Bronchial epithelial cell (primary cell): ENCODE measurements at regions not wholly inside any gene's neighbourhood (a gene's known extent, or its start where the extent isn't known, plus 50 kb on each side); places are given as distances from the start of the nearest gene placed in this dataset.

ENCODE experiments used
- DNase-seq: peaks from one replicate; pipeline ENCODE4 v3.0.0-alpha.2; 2010; ENCODE audit warnings: low read depth
- FAIRE-seq: peaks from 2 replicates; lab custom pipeline; 2011; peaks lifted over from hg19 to GRCh38; lab: Jason Lieb, UNC
- H3K27me3 ChIP-seq: 2 replicates; pipeline ENCODE4 v1.5.1; 2011; ENCODE audit warnings: low read length; ENCODE audit not compliant: control insufficient read depth, insufficient read depth
- H3K36me3 ChIP-seq: 2 replicates; pipeline ENCODE4 v1.5.1; 2011; ENCODE audit warnings: low read length; ENCODE audit not compliant: control insufficient read depth, insufficient read depth
- H3K4me3 ChIP-seq: 2 replicates; pipeline ENCODE4 v1.5.1; 2011; ENCODE audit warnings: mild to moderate bottlenecking, low read depth, low read length, control low read depth
- CTCF ChIP-seq: IDR thresholded peaks from 2 replicates; pipeline ENCODE4 v1.5.1; 2011; ENCODE audit warnings: mild to moderate bottlenecking, moderate library complexity, low read length, control low read depth, inconsistent platforms; ENCODE audit not compliant: insufficient read depth, severe bottlenecking

GRCh38 chr1:55718758-55719671 lies 503.9 kb upstream of the USP24 start:
- Histone ChIP-seq H3K27me3 (no peaks in the 10 kb centered on the region), H3K4me3 (no peak overlapping the region), H3K36me3 (no peaks in the 10 kb centered on the region)
- no peak for TF ChIP-seq CTCF
- peak; percentile 81 for DNase-seq
- peak; percentile 77 for FAIRE-seq

- Histone ChIP-seq H3K36me3 (no peaks in the 10 kb centered on the region), H3K4me3 (no peak overlapping the region), H3K27me3 (no peaks in the 10 kb centered on the region)
- TF ChIP-seq CTCF, result no peak
- FAIRE-seq (no peak), DNase-seq (no peak)
Measured at GRCh38 chr1:55717111-55717510, 501.9 kb upstream of the USP24 start.

- H3K27me3 ChIP-seq, result no peaks in the 10 kb centered on the region
- TF ChIP-seq CTCF, result no peak
- no peaks in the 10 kb centered on the region for H3K36me3 ChIP-seq
- H3K4me3 ChIP-seq, result no peak overlapping the region
- DNase-seq, result no peak
- FAIRE-seq, result peak; percentile 72
Measured at GRCh38 chr1:55716610-55717009, 501.4 kb upstream of the USP24 start.

GRCh38 chr1:55716151-55716550 lies 501.0 kb upstream of the USP24 start:
- no peaks in the 10 kb centered on the region for H3K36me3 ChIP-seq
- H3K27me3 ChIP-seq, result no peaks in the 10 kb centered on the region
- TF ChIP-seq CTCF, result no peak
- FAIRE-seq (no peak), DNase-seq (no peak)
- no peak overlapping the region for H3K4me3 ChIP-seq

GRCh38 chr1:55714230-55714629 lies 499.1 kb upstream of the USP24 start:
- Histone ChIP-seq H3K4me3 (no peak overlapping the region), H3K36me3 (no peaks in the 10 kb centered on the region), H3K27me3 (no peaks in the 10 kb centered on the region)
- DNase-seq (no peak), FAIRE-seq (no peak)
- TF ChIP-seq CTCF, result no peak
